NCI-H82 treated with DMSO at 0.1 percent for 48 hours (cell line): ENCODE measurements at regions not wholly inside any gene's neighbourhood (a gene's known extent, or its start where the extent isn't known, plus 50 kb on each side); places are given as distances from the start of the nearest gene placed in this dataset.

Experiments used
- DNase-seq: peaks from one replicate; lab custom pipeline; 2025; ENCODE audit not compliant: unreplicated experiment; lab: John Stamatoyannopoulos, UW

DNA sequence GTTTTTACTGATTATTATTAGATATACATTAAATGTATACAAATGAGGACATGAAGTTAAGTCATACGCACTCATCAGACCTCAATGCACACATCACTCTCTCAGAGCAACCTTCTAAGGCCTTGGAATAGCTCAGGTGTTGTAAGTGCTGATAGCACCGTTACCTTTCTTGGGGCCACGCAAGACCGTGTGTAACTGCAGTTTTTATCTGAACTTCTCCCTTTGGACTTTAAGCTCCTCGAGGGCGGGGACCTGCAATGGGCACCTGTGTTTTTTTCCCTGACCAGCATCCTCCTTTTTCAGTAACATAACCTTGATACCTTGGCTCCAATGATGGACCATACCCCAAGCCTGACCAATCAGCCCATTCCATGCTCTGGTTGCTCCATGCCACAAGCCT lies 136.5 kb upstream of the TMCC3 start:
- DNase-seq, result no peak

DNA sequence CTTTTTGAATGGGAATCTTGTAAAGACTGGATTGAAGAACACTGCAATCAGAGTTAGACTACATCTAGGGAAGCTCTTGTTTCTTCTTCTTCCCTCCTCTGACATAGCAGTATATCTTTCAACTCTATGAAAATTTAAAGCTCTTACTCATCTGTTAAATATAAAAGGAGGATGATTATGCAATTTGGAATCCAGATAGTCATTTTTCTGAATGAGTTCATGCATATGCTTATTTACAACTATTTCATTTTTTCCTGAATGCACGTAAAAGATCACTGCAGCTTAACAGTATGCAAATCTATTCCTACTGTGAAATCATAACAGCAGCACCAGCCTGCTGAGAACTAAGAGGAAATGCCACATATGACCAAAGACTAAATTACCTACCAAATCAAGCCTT lies 133.5 kb upstream of the TMCC3 start:
- DNase-seq, result no peak

DNA sequence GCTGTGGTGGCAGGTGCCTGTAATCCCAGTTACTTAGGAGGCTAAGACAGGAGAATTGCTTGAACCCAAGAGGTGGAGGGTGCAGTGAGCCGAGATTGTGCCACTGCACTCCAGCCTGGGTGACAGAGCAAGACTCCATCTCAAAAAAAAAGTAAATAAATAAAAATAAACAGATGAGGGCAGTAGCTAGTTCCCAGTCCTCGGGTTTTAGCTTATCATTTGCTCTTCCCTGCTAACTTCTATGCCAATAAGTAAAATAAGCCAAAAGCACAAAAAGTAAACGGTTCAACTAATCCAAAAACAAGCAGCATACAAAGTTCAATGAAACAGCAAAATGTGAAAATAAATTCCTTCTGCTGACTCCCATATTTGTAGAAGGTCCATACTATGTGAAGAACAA lies 133.0 kb upstream of the TMCC3 start:
- no peak for DNase-seq

DNA sequence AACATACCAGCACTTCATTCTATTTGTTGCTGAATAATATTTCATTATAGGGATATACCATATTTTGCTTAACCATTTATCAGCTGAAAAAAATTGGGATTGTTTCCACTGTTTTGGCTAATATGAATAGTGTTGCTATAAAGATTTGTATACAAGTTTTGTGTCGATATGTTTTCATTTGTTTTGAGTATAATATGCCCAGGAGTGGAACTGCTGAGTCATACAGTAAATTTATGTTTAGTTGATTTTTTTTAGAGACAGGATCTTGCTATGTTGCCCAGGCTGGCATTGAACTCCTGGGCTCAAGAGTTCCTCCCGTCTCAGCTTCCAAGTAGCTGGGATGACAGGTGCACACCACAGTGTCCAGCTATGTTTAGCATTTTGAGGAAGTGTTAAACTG lies 131.5 kb upstream of the TMCC3 start:
- DNase-seq, result no peak

DNA sequence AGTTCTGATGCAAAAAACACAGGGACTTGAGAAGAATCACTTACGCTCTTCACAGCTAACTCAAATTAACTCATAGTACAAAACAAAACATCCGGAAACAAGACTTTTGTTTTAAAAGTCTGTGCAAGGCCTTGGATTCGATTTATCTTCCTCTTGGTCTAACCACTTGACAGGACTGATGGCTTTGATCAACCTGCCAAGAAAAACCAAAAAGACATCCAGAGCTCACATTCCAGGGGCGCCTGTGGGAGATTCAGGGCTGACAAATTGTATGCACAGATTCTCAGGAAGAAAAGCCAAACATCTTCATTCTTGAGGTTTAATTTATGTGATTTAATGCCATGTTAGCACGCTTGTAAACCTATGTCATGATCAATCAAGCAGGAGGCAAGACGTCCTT lies 129.1 kb upstream of the TMCC3 start:
- DNase-seq, result no peak

- DNase-seq, result no peak
These were observed 127.6 kb upstream of the TMCC3 start for GRCh38 chr12:94777936-94778335.

GRCh38 chr12:94775710-94776109 lies 125.4 kb upstream of the TMCC3 start:
- DNase-seq, result no peak

DNA sequence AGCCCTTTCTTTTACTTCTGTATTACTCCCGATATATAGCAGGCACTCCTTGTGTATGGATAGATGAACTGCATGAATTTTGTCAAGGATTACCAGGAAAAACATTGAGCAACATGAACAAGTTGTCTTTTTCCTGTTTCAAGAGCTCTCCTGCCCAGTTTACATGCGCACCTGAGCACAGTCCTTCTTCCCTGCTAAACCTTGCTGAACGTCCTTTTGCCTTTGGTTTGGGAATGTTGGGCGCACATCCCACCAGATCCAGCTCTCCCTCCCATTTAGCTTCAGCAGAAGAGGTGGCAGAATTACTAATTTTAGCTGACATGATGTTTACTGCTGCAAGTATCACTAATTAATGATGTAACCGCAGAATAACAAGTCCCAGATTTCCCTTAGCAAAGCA lies 121.4 kb upstream of the TMCC3 start:
- no peak for DNase-seq

GRCh38 chr12:94771199-94771598 lies 120.8 kb upstream of the TMCC3 start:
- DNase-seq, result no peak

DNA sequence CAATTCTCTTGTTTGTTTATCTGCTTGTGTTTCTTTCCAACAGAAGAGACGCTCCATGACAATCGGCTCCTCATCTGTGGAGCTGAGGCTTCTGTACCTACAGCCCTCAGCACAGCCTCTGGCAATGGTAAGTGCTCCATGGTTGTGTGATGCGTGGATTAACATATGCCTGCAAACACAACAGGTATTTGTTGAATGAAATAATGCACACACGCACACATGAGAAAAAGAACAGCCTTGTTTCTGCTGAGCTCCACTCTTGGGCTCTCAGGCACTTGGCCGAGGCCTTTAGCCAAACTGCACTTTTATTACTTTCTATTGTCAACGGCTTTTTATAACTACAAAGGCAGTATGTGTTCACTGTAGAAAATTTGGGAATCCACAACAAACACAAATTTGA lies 120.4 kb upstream of the TMCC3 start:
- DNase-seq, result no peak

DNA sequence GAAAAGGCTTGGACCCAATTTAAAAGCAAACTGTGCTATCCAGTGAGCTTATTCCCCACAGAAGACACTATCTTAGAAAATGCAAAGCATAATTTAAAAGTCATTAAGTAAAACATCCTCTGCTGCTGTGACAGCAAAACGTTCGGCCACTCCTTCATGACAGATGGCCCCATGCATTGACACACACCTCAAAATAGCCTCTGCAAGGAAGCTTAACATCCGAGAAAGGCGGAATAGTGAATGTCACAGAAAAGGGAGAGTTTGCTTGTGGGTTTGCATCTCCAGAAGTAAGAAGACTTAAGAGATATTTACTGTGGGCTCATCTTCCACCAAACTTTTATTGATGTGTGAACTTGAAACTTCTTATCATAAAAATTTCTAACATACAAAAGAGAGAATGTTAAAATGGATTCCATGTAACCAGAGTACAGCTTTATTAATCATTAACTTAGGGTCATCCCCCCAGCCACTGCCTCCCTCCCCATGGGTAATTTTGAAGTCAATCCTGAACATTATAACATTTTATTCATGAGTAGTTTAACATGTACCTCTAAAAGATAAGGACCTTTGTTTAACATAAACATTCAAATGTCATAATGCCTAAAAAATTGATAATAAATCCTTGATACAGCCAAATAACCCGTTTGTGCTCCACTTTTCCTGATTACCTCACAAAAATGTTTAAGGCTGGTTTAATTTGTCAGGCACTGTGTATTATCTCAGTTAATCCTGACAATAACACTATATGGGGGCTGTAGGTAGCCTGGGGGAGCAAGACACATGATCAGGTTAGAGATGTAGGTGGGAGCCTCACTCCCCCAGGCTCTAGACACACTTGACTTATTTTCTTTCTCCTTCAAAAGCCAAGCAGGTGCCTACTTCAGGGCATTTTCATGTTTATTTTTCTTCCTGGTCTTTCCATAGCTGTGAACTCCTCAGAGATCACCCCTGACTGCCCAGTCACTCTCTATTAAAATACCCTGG lies 119.7 kb upstream of the TMCC3 start:
- DNase-seq, result no peak

GRCh38 chr12:94769047-94769420 lies 118.7 kb upstream of the TMCC3 start:
- no peak for DNase-seq

- DNase-seq, result no peak
These were observed 118.2 kb upstream of the TMCC3 start for GRCh38 chr12:94768398-94769046.

DNA sequence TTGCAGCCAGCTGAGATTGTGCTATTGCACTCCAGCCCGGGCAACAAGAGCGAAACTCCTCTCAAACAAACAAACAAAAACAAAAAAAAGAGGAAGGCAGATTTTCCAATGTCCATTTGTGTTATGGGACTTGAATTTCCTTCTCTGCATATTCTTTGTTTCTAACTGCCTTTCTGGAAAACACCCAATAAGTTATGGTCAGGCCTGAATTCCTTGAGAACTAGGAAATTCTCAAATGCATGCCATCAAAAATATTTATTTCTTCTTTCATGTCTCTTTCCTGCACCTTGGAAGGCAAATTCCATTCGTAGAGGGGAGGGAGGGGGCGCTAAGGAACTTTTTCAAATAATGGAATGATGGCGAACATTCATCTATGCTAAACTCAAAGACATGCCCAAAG lies 117.6 kb upstream of the TMCC3 start:
- DNase-seq, result no peak

GRCh38 chr12:94766397-94766796 lies 116.0 kb upstream of the TMCC3 start:
- no peak for DNase-seq

- DNase-seq, result no peak
These were observed 113.1 kb upstream of the TMCC3 start for GRCh38 chr12:94763462-94763861.

GRCh38 chr12:94762943-94763342 lies 112.6 kb upstream of the TMCC3 start:
- no peak for DNase-seq

GRCh38 chr12:94762259-94762942 lies 112.0 kb upstream of the TMCC3 start:
- DNase-seq, result no peak

DNA sequence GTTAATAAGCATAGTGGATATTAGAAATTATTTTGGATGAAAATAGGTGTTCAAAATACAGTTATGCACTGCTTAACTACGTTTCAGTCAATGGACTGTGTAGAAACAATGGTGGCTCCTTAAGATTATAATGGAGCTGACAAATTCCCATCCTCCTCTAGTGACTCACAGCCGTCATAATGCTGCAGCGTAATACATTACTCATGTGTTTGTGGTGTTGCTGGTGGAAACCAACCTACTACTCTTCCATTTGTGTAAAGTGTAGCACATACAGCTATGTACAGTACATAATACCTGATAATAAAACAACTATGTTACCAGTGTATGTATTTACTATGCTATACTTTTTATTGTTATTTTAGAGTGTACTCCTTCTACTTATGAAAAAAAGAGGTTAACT lies 111.2 kb upstream of the TMCC3 start:
- DNase-seq, result no peak

- DNase-seq, result no peak
These were observed 110.4 kb upstream of the TMCC3 start for GRCh38 chr12:94760786-94761185.

- DNase-seq, result no peak
These were observed 106.4 kb upstream of the TMCC3 start for GRCh38 chr12:94756789-94757188.

GRCh38 chr12:94755598-94755997 lies 105.2 kb upstream of the TMCC3 start:
- DNase-seq, result no peak
